ENCODE measurements at regions not wholly inside any gene's neighbourhood (a gene's known extent, or its start where the extent isn't known, plus 50 kb on each side); places are given as distances from the start of the nearest gene placed in this dataset.
"Not testable (repeated sequence)": the region's sequence is repeated elsewhere in the genome, so short reads cannot be mapped to it uniquely, and the experiment has no call there.

DNA sequence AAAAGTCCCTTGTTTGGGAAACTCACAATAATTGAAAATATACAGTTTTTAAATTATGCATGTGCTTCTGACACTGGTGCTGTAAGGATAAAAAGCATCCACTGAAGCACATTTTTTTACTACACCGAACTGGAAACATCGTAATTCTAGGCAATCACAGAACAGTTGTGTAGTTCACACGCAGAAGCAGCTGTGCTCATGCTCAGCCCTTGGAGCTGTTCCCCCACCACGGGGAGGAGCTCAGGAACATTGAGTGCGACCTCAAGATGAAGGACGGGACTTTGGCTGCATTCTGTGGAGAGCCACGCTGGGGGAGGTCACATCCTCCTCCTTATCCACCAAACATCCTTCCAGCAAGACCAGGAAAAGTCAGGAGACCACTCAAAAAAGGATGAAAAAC, 466.3 kb upstream of the CDH4 start:
- Mint-ChIP-seq H3K9me3 (no peaks in the 10 kb centered on the region), H3K4me1 (ENCODE audit: low read depth) (no peaks in the 10 kb centered on the region)

DNA sequence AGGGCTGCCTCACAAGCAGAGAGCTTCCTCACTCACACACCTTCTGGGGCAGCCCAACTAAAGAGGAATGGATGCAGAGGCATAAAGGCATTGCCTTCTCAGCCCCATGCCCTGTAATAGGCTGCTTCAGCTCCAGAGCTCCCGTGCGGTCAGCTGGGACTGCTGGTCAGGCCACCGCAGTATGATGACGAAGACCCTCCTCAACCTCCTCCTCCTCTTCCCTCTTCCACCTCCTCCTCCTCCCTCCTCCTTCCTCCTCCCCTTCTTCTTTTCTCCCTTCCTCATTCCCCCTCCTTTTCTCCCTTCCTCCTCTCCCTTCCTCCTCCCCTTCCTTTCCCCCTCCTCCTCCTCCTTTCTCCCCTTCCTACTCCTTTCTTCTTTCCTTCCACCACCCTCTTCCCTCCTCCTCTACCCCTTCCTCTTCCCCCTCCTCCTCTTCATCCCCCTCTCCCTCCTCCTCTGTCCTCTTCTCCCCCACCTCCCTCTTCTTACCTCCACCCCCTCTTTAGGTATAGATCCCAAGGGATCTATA, 465.3 kb upstream of the CDH4 start:
- Mint-ChIP-seq H3K36me3 (ENCODE audit: low read depth) (no peaks in the 10 kb centered on the region), H3K4me3 (no peak overlapping the region), H3K27ac (no peak overlapping the region)

More for the DNA sequence above, 466.3 kb upstream of the CDH4 start:
- Mint-ChIP-seq H3K4me3 (no peak overlapping the region), H3K27me3 (no peaks in the 10 kb centered on the region), H3K27ac (no peak overlapping the region), H3K36me3 (ENCODE audit: low read depth) (no peaks in the 10 kb centered on the region)
- DNase-seq = no peak

DNA sequence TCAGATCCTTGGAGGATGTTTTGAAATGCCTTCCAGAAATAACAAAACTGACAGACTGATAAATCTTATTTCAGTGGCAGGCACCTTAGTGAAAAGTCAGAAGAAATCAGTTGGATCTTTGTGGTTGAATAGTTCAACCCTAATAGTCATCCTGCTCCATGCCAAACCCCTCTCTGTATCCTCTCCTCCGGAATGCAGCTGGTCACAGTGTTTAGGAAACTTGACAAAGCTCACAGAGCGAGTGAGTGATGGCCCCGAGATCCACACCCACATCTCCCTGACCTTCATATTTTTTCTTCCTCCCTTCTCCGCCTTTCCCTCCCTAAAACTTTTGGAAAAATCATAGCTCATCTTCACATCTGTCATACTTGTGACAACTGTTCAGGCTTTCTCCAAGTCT, 464.8 kb upstream of the CDH4 start:
- H3K27ac Mint-ChIP-seq = no peak overlapping the region
- H3K9me3 Mint-ChIP-seq = no peaks in the 10 kb centered on the region
- H3K4me1 Mint-ChIP-seq (ENCODE audit: low read depth) = no peaks in the 10 kb centered on the region
- no peak for DNase-seq
- H3K36me3 Mint-ChIP-seq (ENCODE audit: low read depth) = no peaks in the 10 kb centered on the region
- no peak overlapping the region for H3K4me3 Mint-ChIP-seq
- H3K27me3 Mint-ChIP-seq = peaks cover 7% of the 10 kb centered on the region

More for the DNA sequence above, 465.3 kb upstream of the CDH4 start:
- H3K27me3 Mint-ChIP-seq = peaks cover 5% of the 10 kb centered on the region
- H3K4me1 Mint-ChIP-seq (ENCODE audit: low read depth) = no peaks in the 10 kb centered on the region
- DNase-seq = no peak
- no peaks in the 10 kb centered on the region for H3K9me3 Mint-ChIP-seq

DNA sequence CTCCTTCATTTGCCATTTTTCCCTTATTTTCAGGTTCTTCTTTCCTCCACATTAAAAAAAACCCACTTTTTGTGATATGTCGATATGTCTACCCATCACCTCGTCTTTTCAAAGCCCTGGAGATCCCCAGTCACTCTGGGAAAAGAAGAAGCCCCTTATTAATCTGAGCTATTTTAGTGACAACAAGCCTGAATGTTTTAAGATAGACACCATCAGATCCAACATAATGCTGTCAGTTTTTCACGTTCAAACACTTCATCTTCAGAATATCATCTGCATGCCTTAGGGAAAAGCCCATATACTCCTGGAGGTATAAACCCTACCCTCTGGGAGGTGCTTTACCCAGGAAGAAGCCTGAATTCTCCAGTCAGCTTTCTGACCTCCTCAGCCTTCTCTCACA, 464.0 kb upstream of the CDH4 start:
- peaks cover 13% of the 10 kb centered on the region for H3K27me3 Mint-ChIP-seq
- no peaks in the 10 kb centered on the region for H3K9me3 Mint-ChIP-seq
- H3K27ac Mint-ChIP-seq = no peak overlapping the region
- no peaks in the 10 kb centered on the region for H3K36me3 Mint-ChIP-seq (ENCODE audit: low read depth)
- DNase-seq = no peak
- H3K4me3 Mint-ChIP-seq = no peak overlapping the region
- no peaks in the 10 kb centered on the region for H3K4me1 Mint-ChIP-seq (ENCODE audit: low read depth)

DNA sequence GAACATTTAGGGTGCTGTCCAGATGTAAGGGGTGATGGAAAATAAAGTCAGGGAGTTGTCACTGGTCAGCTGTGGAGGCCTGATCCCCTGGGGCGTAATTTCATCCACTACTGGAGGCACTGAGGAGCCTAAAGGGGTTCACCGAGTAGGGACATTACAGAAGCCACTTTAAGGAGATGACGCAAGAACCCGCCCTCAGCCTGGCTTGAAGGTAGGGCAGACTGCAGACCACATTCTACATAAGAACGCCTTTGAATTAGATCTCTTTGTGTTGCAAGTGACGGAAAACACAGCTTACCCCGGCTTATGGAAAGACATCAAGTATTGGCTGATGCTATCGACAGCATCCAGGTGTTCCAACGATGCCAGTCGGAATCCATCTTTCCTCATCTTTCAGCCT, 462.7 kb upstream of the CDH4 start:
- Mint-ChIP-seq H3K27me3 (peaks cover 16% of the 10 kb centered on the region), H3K9me3 (no peaks in the 10 kb centered on the region), H3K36me3 (ENCODE audit: low read depth) (no peaks in the 10 kb centered on the region), H3K4me1 (ENCODE audit: low read depth) (no peaks in the 10 kb centered on the region), H3K27ac (no peak overlapping the region), H3K4me3 (no peak overlapping the region)
- no peak for DNase-seq

DNA sequence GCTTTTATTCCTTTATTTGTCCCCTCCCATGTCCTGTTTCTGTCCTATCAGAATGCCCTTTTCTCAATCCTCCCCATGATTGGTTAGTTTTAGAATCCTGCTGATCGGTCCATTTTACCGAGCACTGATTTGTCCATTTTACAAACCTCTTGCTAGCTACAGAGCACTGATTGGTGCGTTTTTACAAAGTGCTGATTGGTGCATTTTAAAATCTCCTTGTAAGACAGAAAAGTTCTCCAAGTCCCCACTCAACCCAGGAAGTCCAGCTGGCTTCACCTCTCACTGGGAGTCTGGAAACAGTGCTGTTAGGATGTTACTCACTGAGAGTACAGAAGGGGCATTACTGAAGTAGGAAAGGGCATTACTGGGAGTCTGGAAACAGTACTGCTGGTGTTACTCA, 461.7 kb upstream of the CDH4 start:
- H3K27me3 Mint-ChIP-seq = peaks cover 19% of the 10 kb centered on the region
- H3K36me3 Mint-ChIP-seq (ENCODE audit: low read depth); H3K9me3 Mint-ChIP-seq; H3K4me3 Mint-ChIP-seq; H3K4me1 Mint-ChIP-seq (ENCODE audit: low read depth); DNase-seq; H3K27ac Mint-ChIP-seq: not testable (repeated sequence)

DNA sequence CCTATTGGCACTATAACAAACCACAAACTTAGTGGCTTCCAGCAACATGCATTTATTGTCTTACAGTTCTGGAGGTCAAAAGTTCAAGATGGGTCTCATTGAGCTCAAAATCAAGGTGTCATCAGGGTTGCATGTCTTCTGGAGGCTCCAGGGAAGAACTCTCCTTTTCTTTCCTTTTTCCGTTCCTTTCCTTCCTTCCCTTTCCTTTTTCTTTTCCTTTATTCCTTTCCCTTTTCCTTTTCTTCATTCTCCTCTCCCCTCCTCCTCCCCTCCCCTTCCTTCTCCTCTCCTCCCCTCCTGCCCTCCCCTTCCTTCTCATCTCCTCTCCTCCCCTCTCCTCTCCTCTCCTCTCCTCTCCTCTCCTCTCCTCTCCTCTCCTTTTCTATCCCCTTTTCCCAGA, 460.2 kb upstream of the CDH4 start:
- Mint-ChIP-seq H3K4me1 (ENCODE audit: low read depth) (no peaks in the 10 kb centered on the region), H3K27ac (no peak overlapping the region), H3K27me3 (peaks cover 19% of the 10 kb centered on the region)

DNA sequence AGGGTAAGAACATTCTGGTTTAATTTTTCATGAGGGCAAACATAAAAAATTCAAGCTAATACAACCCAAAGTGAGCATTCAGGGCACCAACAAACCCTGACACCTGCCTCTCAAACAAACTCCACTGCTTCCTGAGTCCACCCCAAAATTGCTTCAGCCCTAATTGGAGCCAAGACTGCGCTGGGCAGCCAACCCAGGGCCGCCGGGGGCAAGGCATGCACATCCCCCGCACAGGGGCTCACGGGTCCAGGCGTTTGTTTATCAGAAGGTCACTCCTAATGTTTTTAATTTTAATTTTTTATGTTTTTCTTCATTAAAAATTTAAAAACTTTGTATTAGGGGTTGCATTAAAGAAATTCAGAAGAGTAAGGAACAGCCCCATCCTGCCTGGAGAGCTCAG, 459.1 kb upstream of the CDH4 start:
- Mint-ChIP-seq H3K4me1 (ENCODE audit: low read depth) (no peaks in the 10 kb centered on the region), H3K9me3 (no peaks in the 10 kb centered on the region), H3K27me3 (peaks cover 19% of the 10 kb centered on the region), H3K36me3 (ENCODE audit: low read depth) (no peaks in the 10 kb centered on the region), H3K4me3 (no peak overlapping the region), H3K27ac (no peak overlapping the region)
- DNase-seq = no peak

More for the DNA sequence above, 460.2 kb upstream of the CDH4 start:
- no peak for DNase-seq
- H3K9me3 Mint-ChIP-seq = no peaks in the 10 kb centered on the region
- no peak overlapping the region for H3K4me3 Mint-ChIP-seq
- H3K36me3 Mint-ChIP-seq (ENCODE audit: low read depth) = no peaks in the 10 kb centered on the region

DNA sequence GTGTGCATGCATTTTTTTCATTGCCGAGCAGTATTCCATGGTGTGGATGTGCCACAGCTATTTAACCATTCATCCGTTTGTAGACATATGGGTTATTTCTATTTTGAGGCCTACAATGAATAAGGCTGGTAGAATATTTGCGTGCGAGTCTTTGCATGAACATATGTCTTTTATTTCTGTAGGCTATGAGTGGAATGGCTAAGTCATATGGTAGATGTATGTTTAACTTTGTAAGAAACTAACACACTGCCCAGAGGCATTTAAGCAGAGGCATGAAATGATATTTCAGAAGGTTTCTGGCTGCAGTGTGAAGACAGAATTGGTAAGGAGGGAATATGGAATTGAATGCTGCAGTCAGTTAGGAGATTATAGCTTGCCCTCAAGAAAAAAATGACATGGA, 457.4 kb upstream of the CDH4 start:
- Mint-ChIP-seq H3K36me3 (ENCODE audit: low read depth) (no peaks in the 10 kb centered on the region), H3K4me3 (no peak overlapping the region), H3K27ac (no peak overlapping the region), H3K9me3 (peaks cover 5% of the 10 kb centered on the region), H3K4me1 (ENCODE audit: low read depth) (no peaks in the 10 kb centered on the region), H3K27me3 (peaks cover 19% of the 10 kb centered on the region)
- no peak for DNase-seq

DNA sequence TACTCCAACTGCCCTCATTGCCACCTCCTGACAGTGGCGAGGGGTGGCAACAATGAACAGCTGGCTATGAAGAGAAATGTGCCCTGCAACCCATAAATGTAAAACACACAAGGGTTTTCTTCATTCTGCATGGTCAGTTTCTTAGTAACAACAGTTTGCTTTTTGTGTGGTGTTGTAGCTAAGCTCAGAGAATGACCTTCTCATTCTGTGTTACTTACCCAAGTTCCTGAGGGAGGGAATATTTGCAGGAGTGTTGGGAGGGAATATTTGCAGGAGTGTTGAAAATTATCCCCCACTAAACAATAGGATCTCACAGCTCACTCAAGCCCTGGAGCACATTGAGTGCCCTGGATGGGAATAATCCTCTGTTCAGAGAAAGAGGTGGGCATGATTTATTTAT, 456.4 kb upstream of the CDH4 start:
- no peaks in the 10 kb centered on the region for H3K36me3 Mint-ChIP-seq (ENCODE audit: low read depth)
- DNase-seq = no peak
- no peak overlapping the region for H3K27ac Mint-ChIP-seq
- H3K27me3 Mint-ChIP-seq = peaks cover 19% of the 10 kb centered on the region
- peaks cover 8% of the 10 kb centered on the region for H3K9me3 Mint-ChIP-seq
- no peak overlapping the region for H3K4me3 Mint-ChIP-seq
- no peaks in the 10 kb centered on the region for H3K4me1 Mint-ChIP-seq (ENCODE audit: low read depth)

DNA sequence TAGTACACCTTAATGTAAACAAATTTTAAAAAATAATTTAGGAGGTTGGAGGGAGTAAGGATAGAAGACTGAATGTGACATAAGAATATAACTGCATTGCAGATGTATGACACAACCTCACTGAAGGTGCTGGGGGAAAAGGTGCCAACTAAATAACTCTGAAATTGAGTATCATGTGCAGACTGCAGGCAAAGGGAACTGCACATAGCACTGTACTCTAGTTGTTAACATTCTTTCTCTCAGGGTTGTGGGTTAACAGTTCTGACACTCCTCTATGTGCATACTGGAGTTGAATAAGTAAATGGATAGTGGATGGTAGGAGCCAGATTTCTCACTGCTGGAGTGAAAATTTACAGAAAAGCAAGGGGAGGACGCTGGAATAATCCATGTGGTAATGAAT, 451.9 kb upstream of the CDH4 start:
- Mint-ChIP-seq H3K36me3 (ENCODE audit: low read depth) (no peaks in the 10 kb centered on the region), H3K27ac (no peak overlapping the region), H3K27me3 (no peaks in the 10 kb centered on the region), H3K4me3 (no peak overlapping the region), H3K4me1 (ENCODE audit: low read depth) (no peaks in the 10 kb centered on the region), H3K9me3 (peaks cover 12% of the 10 kb centered on the region)
- no peak for DNase-seq

DNA sequence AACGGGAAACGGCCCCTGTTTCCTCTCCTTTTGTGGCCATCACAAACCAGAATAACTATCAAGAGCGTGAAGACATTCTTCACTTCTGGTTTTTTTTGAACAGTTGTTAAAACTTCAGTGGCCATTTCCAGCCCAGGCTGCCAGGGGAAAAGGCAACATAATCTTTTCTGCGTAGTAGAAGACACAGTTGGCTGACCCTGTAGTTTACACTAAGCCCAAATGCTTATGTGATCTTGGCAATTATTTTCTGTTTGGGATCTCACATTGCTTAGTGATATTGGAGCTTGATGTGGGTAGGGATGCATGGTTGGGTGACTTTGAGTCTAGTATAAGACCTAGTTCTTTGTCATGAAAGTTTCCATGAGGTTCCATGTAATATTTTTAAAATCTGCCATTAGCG, 449.4 kb upstream of the CDH4 start:
- no peak overlapping the region for H3K4me3 Mint-ChIP-seq
- peaks cover 5% of the 10 kb centered on the region for H3K27me3 Mint-ChIP-seq
- H3K36me3 Mint-ChIP-seq (ENCODE audit: low read depth) = no peaks in the 10 kb centered on the region
- H3K9me3 Mint-ChIP-seq = peaks cover 12% of the 10 kb centered on the region
- H3K4me1 Mint-ChIP-seq (ENCODE audit: low read depth) = no peaks in the 10 kb centered on the region
- H3K27ac Mint-ChIP-seq = no peak overlapping the region
- no peak for DNase-seq

DNA sequence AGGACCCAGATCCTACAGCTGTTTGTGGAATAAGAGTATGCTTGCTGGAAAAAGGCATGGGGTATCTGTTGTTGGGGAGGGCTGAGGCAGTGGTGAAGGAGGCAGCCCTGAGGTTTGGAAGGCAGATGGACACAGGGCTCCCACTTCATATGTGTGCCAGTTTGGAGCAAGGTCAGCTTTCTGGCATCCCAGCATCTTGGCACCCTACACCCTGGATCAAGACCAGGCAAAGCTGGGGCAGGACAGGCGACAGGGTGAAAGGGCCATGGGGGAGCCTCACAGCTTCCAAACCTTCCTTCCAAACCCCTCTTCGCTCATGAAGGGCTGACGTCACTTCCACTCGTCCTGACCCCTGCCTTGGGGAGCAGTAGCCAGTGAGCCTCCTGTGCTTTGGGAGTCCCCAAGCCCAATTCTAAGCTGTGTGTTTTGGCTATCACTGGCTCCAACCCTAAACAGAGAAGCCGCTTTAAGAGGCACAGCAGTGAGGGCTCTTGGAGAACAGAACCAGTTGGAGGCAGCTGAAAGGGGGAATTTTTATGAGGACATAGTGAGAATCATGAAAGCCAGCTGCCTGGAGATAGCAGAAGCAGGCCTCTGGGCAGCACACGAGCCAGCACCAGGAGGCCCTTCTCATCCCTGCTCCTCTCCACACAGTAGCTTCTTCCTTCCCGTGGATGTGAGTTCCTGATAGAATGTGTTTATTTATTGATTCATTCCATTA, 448.6 kb upstream of the CDH4 start:
- no peak for DNase-seq
- Mint-ChIP-seq H3K9me3 (peaks cover 12% of the 10 kb centered on the region), H3K27me3 (peaks cover 5% of the 10 kb centered on the region), H3K27ac (no peak overlapping the region), H3K4me3 (no peak overlapping the region), H3K4me1 (ENCODE audit: low read depth) (no peaks in the 10 kb centered on the region), H3K36me3 (ENCODE audit: low read depth) (no peaks in the 10 kb centered on the region)

DNA sequence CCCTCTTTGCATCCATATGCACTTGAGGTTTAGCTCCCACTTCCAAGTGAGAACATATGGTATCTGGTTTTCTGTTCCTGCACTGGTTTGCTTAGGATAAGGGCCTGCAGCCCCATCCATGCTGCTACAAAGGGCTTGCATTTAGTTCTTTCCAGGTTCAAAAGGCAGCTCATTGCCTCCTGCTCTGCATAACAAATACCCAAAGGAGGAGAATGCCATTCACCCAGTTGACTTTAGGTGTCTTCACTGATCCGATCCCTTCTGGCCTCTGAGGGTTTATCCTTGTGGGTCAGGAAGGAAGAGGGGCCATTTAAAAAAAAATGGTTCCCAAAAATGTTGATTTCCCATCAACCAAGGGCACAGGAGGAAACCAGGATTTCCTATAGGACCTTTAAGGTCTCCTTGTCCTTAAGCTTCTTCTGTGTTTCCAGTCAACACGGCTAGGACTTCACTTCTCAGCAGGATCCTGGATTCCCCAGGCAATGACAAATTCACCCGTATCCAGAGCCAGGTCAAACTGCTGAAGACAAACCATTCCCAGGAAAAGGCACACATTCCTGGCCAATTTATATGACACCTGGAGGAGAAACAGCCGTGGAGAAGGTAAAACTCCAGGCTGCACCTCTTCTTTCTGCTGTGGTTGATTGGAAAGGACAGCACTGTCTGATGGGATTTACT, 447.7 kb upstream of the CDH4 start:
- H3K4me3 Mint-ChIP-seq = no peak overlapping the region
- H3K27me3 Mint-ChIP-seq = peaks cover 5% of the 10 kb centered on the region
- H3K4me1 Mint-ChIP-seq (ENCODE audit: low read depth) = no peaks in the 10 kb centered on the region
- no peak overlapping the region for H3K27ac Mint-ChIP-seq
- H3K36me3 Mint-ChIP-seq (ENCODE audit: low read depth) = no peaks in the 10 kb centered on the region
- DNase-seq = no peak
- peaks cover 10% of the 10 kb centered on the region for H3K9me3 Mint-ChIP-seq

DNA sequence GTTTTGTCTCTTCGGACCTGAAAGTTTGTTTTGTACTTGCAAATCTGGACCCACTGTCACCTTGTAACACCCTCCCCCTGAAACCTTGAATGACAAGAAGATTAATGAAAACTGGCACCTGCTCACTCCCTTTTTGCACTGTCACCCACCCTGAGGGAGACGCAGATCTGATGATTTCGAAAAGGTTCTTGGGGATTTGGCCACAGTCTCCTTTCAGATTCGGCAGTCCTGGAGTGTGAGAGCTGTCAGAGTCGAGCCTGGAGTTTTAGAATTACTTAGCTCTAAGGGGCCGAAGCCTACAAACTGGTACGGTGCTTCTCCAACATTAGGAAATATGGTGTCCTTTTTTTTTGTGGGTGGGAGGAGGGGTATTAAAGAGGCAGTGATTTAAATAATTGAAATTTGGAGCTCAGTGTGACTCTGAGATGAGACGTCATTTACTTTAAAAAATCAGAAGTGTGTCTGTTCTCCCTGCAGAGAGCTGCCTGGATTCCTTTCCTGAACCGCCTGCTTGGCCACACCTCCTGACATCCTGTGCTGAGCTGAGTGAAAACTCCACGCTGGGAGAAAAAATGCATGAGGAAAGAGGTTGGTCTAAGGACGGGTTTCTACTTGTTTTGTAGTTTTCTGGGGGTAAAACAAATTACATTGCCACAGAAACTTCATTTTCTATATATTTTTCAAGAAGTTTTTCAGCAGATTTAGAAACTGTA, 447.0 kb upstream of the CDH4 start:
- Mint-ChIP-seq H3K4me3 (no peak overlapping the region), H3K36me3 (ENCODE audit: low read depth) (no peaks in the 10 kb centered on the region), H3K27ac (no peak overlapping the region), H3K27me3 (peaks cover 5% of the 10 kb centered on the region), H3K9me3 (peaks cover 8% of the 10 kb centered on the region), H3K4me1 (ENCODE audit: low read depth) (no peaks in the 10 kb centered on the region)
- DNase-seq = no peak
